Astrocyte (in vitro differentiated cells and primary cell): ENCODE measurements at regions not wholly inside any gene's neighbourhood (a gene's known extent, or its start where the extent isn't known, plus 50 kb on each side); places are given as distances from the start of the nearest gene placed in this dataset.

Experiments used
- DNase-seq: peaks from one replicate; pipeline ENCODE4 v3.0.0-alpha.2; 2010; ENCODE audit warnings: low read depth
- FAIRE-seq: peaks from 2 replicates; lab custom pipeline; 2011; peaks lifted over from hg19 to GRCh38; lab: Jason Lieb, UNC
- H2AFZ ChIP-seq: 2 replicates; pipeline ENCODE4 v1.6.0; 2012; ENCODE audit warnings: low read depth, low read length, inconsistent platforms
- H3K27ac ChIP-seq: 2 replicates; pipeline ENCODE4 v1.5.1; 2011; ENCODE audit warnings: low read depth, low read length, inconsistent platforms
- H3K27me3 ChIP-seq: 2 replicates; pipeline ENCODE4 v1.6.0; 2011; ENCODE audit warnings: low read length, inconsistent platforms; ENCODE audit not compliant: insufficient read depth
- H3K36me3 ChIP-seq: 2 replicates; pipeline ENCODE4 v1.5.1; 2011; ENCODE audit warnings: low read length, inconsistent platforms; ENCODE audit not compliant: insufficient read depth
- H3K4me1 ChIP-seq: 2 replicates; pipeline ENCODE4 v1.5.1; 2011; ENCODE audit warnings: low read length, inconsistent platforms; ENCODE audit not compliant: insufficient read depth
- H3K4me2 ChIP-seq: 2 replicates; pipeline ENCODE4 v1.6.0; 2012; ENCODE audit warnings: low read length, inconsistent platforms
- H3K4me3 ChIP-seq: 2 replicates; pipeline ENCODE4 v1.5.1; 2011; ENCODE audit warnings: low read depth, mild to moderate bottlenecking, low read length, inconsistent platforms; ENCODE audit not compliant: insufficient read depth
- H3K79me2 ChIP-seq: 2 replicates; pipeline ENCODE4 v1.6.0; 2012; ENCODE audit warnings: mild to moderate bottlenecking, low read length, inconsistent platforms; ENCODE audit not compliant: insufficient read depth
- H3K9ac ChIP-seq: 2 replicates; pipeline ENCODE4 v1.6.0; 2012; ENCODE audit warnings: mild to moderate bottlenecking, low read length, inconsistent platforms
- H3K9me3 ChIP-seq: 2 replicates; pipeline ENCODE4 v1.5.1; 2012; ENCODE audit warnings: low read depth, mild to moderate bottlenecking, low read length, inconsistent platforms; ENCODE audit not compliant: insufficient read depth
- H4K20me1 ChIP-seq: 2 replicates; pipeline ENCODE4 v1.6.0; 2012; ENCODE audit warnings: low read length, inconsistent platforms; ENCODE audit not compliant: insufficient read depth
- H3K27ac Mint-ChIP-seq: one replicate; pipeline ENCODE4 v1.8.0; 2021; ENCODE audit warnings: mild to moderate bottlenecking, mixed read lengths; ENCODE audit not compliant: unreplicated experiment
- H3K27me3 Mint-ChIP-seq: one replicate; pipeline ENCODE4 v1.8.0; 2021; ENCODE audit warnings: low read depth, mixed read lengths; ENCODE audit not compliant: unreplicated experiment
- H3K36me3 Mint-ChIP-seq: one replicate; pipeline ENCODE4 v1.8.0; 2021; ENCODE audit warnings: low read depth, mixed read lengths; ENCODE audit not compliant: unreplicated experiment
- H3K4me1 Mint-ChIP-seq: one replicate; pipeline ENCODE4 v1.8.0; 2021; ENCODE audit warnings: low read depth, mixed read lengths; ENCODE audit not compliant: unreplicated experiment
- H3K4me3 Mint-ChIP-seq: one replicate; pipeline ENCODE4 v1.8.0; 2021; ENCODE audit warnings: mild to moderate bottlenecking, moderate library complexity, mixed read lengths; ENCODE audit not compliant: unreplicated experiment
- H3K9me3 Mint-ChIP-seq: one replicate; pipeline ENCODE4 v1.8.0; 2021; ENCODE audit warnings: mild to moderate bottlenecking, mixed read lengths; ENCODE audit not compliant: unreplicated experiment
- EZH2 ChIP-seq: IDR thresholded peaks from 2 replicates; pipeline ENCODE4 v1.6.1; 2012; ENCODE audit warnings: mild to moderate bottlenecking, low read length, inconsistent platforms; ENCODE audit not compliant: insufficient read depth
- TF ChIP-seq, protein P1 (sequence below): IDR thresholded peaks from 2 replicates; pipeline ENCODE4 v1.5.1; 2011; ENCODE audit warnings: low read depth, mild to moderate bottlenecking, inconsistent platforms, low read length, moderate library complexity; ENCODE audit not compliant: insufficient read depth

DNA sequence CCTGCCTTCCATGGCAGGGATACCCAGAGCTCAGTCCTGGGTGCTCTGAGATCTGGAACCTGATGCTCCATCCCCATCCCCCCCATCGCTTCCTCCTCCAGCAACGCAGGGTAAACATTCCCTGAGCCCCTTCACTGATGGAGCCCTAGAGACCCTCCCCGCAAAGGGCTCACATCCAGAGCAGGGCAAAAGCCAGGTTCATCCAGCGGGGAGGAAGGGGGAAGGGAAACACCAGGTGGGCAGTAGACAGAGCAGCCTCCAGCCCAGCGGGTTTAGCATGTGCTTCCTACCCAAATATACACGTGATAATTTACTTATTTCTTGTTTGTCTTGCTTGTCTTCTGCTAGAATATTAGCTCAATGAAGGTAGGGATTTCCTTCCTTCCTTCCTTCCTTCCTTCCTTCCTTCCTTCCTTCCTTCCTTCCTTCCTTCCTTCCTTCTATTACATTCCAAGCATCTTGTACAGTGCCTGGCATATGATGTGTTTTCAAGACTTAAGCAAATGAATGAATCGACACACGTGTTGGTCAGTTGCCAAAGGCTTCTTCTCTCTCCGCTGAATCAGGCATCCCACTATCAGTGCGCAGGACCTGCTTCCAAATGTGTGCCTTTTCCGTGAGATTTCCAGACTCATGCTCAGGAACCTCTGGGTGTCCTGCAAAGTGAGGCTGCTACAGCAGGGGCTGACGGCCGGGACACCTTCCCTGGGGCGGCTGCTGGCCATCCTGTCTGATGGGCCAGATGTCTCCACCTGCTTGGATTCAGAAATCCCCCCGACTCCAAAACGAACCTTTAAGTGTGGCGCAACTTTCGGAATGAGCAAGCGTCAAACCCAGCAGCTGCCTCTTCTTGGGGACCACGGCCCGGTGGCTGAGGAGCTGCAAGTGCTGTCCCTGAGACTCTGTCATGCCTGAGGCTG, 955.1 kb downstream of the BRD1 start:
- Mint-ChIP-seq H3K9me3 (peaks cover 6% of the 10 kb centered on the region), H3K27me3 (peaks cover 38% of the 10 kb centered on the region), H3K4me3 (no peak overlapping the region), H3K36me3 (no peaks in the 10 kb centered on the region), H3K27ac (no peak overlapping the region), H3K4me1 (peaks cover 3% of the 10 kb centered on the region)
- no peaks in the 10 kb centered on the region for H4K20me1 ChIP-seq
- TF ChIP-seq, protein P1, sequence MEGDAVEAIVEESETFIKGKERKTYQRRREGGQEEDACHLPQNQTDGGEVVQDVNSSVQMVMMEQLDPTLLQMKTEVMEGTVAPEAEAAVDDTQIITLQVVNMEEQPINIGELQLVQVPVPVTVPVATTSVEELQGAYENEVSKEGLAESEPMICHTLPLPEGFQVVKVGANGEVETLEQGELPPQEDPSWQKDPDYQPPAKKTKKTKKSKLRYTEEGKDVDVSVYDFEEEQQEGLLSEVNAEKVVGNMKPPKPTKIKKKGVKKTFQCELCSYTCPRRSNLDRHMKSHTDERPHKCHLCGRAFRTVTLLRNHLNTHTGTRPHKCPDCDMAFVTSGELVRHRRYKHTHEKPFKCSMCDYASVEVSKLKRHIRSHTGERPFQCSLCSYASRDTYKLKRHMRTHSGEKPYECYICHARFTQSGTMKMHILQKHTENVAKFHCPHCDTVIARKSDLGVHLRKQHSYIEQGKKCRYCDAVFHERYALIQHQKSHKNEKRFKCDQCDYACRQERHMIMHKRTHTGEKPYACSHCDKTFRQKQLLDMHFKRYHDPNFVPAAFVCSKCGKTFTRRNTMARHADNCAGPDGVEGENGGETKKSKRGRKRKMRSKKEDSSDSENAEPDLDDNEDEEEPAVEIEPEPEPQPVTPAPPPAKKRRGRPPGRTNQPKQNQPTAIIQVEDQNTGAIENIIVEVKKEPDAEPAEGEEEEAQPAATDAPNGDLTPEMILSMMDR = no peak
- no peak for TF ChIP-seq EZH2
- H3K9me3 ChIP-seq = peaks cover 3% of the 10 kb centered on the region
- H3K4me3 ChIP-seq = no peak overlapping the region
- no peak overlapping the region for H2AFZ ChIP-seq
- H3K27ac ChIP-seq = no peak overlapping the region
- no peaks in the 10 kb centered on the region for H3K4me1 ChIP-seq
- no peaks in the 10 kb centered on the region for H3K36me3 ChIP-seq
- H3K27me3 ChIP-seq = no peaks in the 10 kb centered on the region
- no peak overlapping the region for H3K9ac ChIP-seq
- no peaks in the 10 kb centered on the region for H3K79me2 ChIP-seq
- DNase-seq (no peak), FAIRE-seq (no peak)
- no peak overlapping the region for H3K4me2 ChIP-seq

DNA sequence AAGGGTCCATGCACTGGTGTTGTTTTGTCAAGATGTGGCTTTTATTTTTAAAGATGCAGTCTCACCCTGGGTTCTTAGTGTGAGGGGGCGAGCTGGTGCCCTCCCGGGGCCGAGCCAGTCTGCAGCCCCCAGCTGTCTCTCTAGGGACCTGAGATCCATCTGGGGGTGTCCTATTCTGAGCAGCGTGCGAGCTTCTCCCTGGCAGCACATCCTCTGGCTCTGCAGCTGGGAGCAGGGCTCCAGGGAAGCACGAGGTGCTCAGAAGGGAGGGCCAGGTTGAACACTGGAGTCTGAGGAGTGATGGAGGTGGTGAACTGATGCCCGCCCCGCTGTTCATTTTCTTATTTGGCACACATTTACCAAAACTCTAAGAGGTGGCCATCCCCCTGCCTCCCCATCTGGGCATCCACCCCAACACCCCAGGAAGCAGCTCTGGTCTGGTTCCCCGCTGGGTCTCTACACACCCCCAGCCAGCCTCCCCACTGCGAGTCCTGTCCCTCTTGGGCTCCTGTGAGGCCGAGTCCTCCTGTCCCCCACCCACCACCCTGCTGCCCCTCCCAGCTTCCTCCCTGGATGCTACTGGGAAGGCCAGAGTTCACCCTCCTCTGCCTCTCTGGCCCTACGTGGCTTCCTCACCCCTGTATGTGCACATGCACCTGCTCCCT, 956.4 kb downstream of the BRD1 start:
- H3K79me2 ChIP-seq = no peaks in the 10 kb centered on the region
- no peak overlapping the region for H3K9ac ChIP-seq
- H2AFZ ChIP-seq = no peak overlapping the region
- H3K4me3 ChIP-seq = no peak overlapping the region
- Mint-ChIP-seq H3K27me3 (peaks cover 42% of the 10 kb centered on the region), H3K36me3 (no peaks in the 10 kb centered on the region), H3K27ac (no peak overlapping the region), H3K4me3 (no peak overlapping the region), H3K9me3 (peaks cover 6% of the 10 kb centered on the region), H3K4me1 (peaks cover 4% of the 10 kb centered on the region)
- no peaks in the 10 kb centered on the region for H3K36me3 ChIP-seq
- TF ChIP-seq, protein P1 = no peak
- no peak for TF ChIP-seq EZH2
- H3K9me3 ChIP-seq = peaks cover 3% of the 10 kb centered on the region
- no peak overlapping the region for H3K27ac ChIP-seq
- no peak for FAIRE-seq
- no peaks in the 10 kb centered on the region for H3K4me1 ChIP-seq
- H4K20me1 ChIP-seq = no peaks in the 10 kb centered on the region
- DNase-seq = no peak
- no peak overlapping the region for H3K4me2 ChIP-seq
- H3K27me3 ChIP-seq = no peaks in the 10 kb centered on the region
